ENCODE measurements at regions not wholly inside any gene's neighbourhood (a gene's known extent, or its start where the extent isn't known, plus 50 kb on each side); places are given as distances from the start of the nearest gene placed in this dataset.

DNA sequence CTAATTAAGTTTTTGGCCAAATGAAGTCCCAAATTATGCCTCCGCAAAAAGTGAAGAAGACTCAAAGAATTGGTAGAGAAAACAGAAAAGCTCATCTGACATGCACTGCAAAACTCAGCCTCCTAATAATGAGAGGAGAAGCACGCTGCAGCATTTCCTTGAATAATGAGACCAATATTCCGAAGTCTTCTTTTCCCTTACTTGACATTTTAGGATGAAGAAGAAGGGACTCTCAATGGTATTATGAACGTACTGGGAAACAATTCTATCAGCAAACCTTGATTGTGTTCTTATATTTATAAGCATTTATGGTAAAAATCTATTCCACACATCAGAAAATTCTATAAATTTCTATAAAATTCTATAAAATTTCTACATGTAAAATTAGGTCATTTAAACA, 733.9 kb upstream of the ACVR2A start:
- Histone ChIP-seq H3K4me1 (ENCODE audit: control insufficient read depth in 1 of 2, insufficient read depth in 2 of 2, low read length in 2 of 2) (no peaks in the 10 kb centered on the region), H3K4me3 (ENCODE audit: low read length in 2 of 2) (no peak overlapping the region), H3K27me3 (ENCODE audit: control insufficient read depth in 1 of 2, insufficient read depth in 2 of 2, low read length in 1 of 2) (no peaks in the 10 kb centered on the region), H3K27ac (ENCODE audit: low read depth in 1 of 2, low read length in 2 of 2) (no peak overlapping the region), H3K9me3 (ENCODE audit: control insufficient read depth, low read length) (no peaks in the 10 kb centered on the region), H3K36me3 (ENCODE audit: control insufficient read depth in 1 of 2, insufficient read depth in 2 of 2, low read length in 1 of 2) (no peaks in the 10 kb centered on the region)
- intact Hi-C loops (cut with DNase I), result no loop called here
- WGBS, 2 donors, result 70 to 87% methylated on average over 4 of the region's 4 CpGs
- DNase-seq (no peak), ATAC-seq (ENCODE audit: low FRiP score) (no peak)

DNA sequence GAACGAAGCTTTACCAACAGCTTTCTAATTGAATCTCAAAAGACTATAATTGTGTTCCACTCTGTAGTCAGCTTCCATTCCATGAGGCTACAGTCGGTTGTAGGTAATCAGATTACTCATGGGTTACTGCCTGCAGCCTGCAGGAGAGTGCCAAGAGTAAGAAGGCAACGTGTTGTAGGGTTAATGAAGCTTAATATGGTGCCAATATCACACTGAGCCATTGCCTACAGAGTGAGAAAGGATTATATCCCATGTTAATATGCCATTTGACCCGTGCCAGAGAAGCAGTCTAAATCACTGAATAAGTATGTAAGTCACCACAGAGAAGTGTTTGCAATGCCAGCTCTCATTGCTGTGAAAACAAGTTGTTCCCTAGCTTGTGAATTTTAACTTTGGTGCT, 734.5 kb upstream of the ACVR2A start:
- no peak overlapping the region for H3K27ac ChIP-seq (ENCODE audit: low read depth in 1 of 2, low read length in 2 of 2)
- no peaks in the 10 kb centered on the region for H3K36me3 ChIP-seq (ENCODE audit: control insufficient read depth in 1 of 2, insufficient read depth in 2 of 2, low read length in 1 of 2)
- intact Hi-C loops (cut with DNase I), result no loop called here
- no peaks in the 10 kb centered on the region for H3K4me1 ChIP-seq (ENCODE audit: control insufficient read depth in 1 of 2, insufficient read depth in 2 of 2, low read length in 2 of 2)
- no peaks in the 10 kb centered on the region for H3K9me3 ChIP-seq (ENCODE audit: control insufficient read depth, low read length)
- WGBS, 2 donors, result 25 to 31% methylated on average over 4 of the region's 4 CpGs
- no peak for ATAC-seq (ENCODE audit: low FRiP score)
- H3K4me3 ChIP-seq (ENCODE audit: low read length in 2 of 2), result no peak overlapping the region
- H3K27me3 ChIP-seq (ENCODE audit: control insufficient read depth in 1 of 2, insufficient read depth in 2 of 2, low read length in 1 of 2), result no peaks in the 10 kb centered on the region
- DNase-seq, result no peak

DNA sequence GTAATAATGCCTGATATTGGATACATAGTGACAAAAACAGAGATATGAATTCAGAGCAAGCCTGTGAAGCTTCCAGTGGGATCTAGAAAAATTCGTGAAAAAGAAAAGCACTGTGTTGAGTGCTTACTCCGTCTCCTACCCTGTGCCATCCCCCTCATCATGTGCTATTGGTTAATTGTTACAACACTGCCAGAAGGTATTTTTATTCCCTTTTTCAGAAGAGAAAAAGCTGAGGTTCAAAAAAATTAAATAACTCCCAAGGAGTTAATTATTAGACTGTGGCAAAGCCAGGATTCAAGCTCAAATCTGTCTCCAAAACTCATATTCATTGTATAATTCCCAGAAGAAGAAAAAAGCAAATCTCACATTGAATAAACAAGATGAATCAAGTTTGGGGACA, 735.5 kb upstream of the ACVR2A start:
- 71 to 76% methylated on average over 2 of the region's 2 CpGs for WGBS, 2 donors
- Histone ChIP-seq H3K36me3 (ENCODE audit: control insufficient read depth in 1 of 2, insufficient read depth in 2 of 2, low read length in 1 of 2) (no peaks in the 10 kb centered on the region), H3K4me3 (ENCODE audit: low read length in 2 of 2) (no peak overlapping the region), H3K27me3 (ENCODE audit: control insufficient read depth in 1 of 2, insufficient read depth in 2 of 2, low read length in 1 of 2) (no peaks in the 10 kb centered on the region), H3K4me1 (ENCODE audit: control insufficient read depth in 1 of 2, insufficient read depth in 2 of 2, low read length in 2 of 2) (no peaks in the 10 kb centered on the region), H3K9me3 (ENCODE audit: control insufficient read depth, low read length) (no peaks in the 10 kb centered on the region), H3K27ac (ENCODE audit: low read depth in 1 of 2, low read length in 2 of 2) (no peak overlapping the region)
- intact Hi-C loops (cut with DNase I), result no loop called here
- no peak for DNase-seq
- no peak for ATAC-seq (ENCODE audit: low FRiP score)

DNA sequence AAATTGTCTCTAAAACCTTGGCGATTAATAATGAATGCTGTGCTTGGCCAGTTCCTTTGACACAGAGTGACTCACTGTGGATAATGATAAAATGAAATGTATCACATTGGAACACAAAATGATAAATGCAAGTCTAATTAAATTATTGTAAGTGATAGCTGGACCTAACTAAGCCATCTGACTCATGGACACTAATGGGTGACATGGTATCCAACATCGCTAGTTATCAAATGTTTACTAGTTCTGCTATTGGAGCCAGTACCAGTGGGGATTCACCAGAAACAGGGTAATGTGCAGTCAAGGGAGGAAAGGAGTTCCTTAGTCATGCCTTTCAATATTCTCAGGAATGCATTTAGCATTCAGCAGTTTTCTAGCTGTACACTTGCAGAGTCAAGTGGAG, 736.3 kb upstream of the ACVR2A start:
- 93 to 96% methylated on average over 2 of the region's 2 CpGs for WGBS, 2 donors
- no peak for DNase-seq
- H3K36me3 ChIP-seq (ENCODE audit: control insufficient read depth in 1 of 2, insufficient read depth in 2 of 2, low read length in 1 of 2), result no peaks in the 10 kb centered on the region
- no peaks in the 10 kb centered on the region for H3K9me3 ChIP-seq (ENCODE audit: control insufficient read depth, low read length)
- H3K4me3 ChIP-seq (ENCODE audit: low read length in 2 of 2), result no peak overlapping the region
- intact Hi-C loops (cut with DNase I), result no loop called here
- no peak overlapping the region for H3K27ac ChIP-seq (ENCODE audit: low read depth in 1 of 2, low read length in 2 of 2)
- peak; percentile 73 for ATAC-seq (ENCODE audit: low FRiP score)
- H3K27me3 ChIP-seq (ENCODE audit: control insufficient read depth in 1 of 2, insufficient read depth in 2 of 2, low read length in 1 of 2), result no peaks in the 10 kb centered on the region
- H3K4me1 ChIP-seq (ENCODE audit: control insufficient read depth in 1 of 2, insufficient read depth in 2 of 2, low read length in 2 of 2), result no peaks in the 10 kb centered on the region

DNA sequence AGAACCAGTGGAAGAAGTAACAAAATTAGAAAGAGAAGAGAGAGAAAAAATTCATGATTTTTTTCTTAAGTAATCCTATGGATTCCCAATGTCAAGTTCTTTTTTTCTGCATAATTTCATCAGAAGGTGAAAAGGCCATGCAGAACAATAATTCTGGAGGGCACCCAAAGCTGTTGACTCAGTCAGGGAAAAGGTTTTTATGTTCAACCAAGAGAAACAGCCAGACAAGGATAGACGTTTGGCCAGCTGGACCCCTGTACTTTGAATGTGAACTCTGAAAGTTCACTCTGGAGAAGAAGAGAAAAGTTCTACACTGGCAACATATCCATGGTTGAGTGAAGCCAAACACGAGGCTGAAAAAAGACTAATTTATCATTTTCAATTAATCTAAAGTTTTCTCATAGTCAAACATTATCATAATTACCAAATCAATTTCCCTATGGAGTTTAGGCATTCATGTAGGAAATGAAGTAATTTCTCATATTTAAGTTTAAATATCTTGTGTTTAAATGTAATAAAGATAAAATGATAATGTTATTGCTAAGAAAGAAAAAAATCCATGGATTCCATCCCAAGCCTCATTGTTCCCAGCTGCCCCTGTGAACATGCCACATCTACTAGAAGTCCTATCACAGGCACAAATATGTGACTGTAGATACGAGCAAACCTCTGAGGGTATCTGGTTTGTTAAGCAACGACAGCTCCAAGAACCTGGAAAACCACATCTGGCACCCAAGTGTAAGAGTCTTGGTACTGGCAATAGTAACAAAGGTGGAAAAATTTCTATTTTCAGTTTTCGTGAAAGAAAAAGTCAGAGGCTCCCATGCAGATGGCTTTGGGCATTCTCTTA, 742.7 kb upstream of the ACVR2A start:
- no peaks in the 10 kb centered on the region for H3K36me3 ChIP-seq (ENCODE audit: control insufficient read depth in 1 of 2, insufficient read depth in 2 of 2, low read length in 1 of 2)
- WGBS, 2 donors, result 52 to 55% methylated on average over 5 of the region's 5 CpGs
- no peaks in the 10 kb centered on the region for H3K4me1 ChIP-seq (ENCODE audit: control insufficient read depth in 1 of 2, insufficient read depth in 2 of 2, low read length in 2 of 2)
- no peaks in the 10 kb centered on the region for H3K27me3 ChIP-seq (ENCODE audit: control insufficient read depth in 1 of 2, insufficient read depth in 2 of 2, low read length in 1 of 2)
- intact Hi-C loops (cut with DNase I), result no loop called here
- DNase-seq, result no peak
- ATAC-seq (ENCODE audit: low FRiP score), result no peak
- H3K27ac ChIP-seq (ENCODE audit: low read depth in 1 of 2, low read length in 2 of 2), result no peak overlapping the region
- no peaks in the 10 kb centered on the region for H3K9me3 ChIP-seq (ENCODE audit: control insufficient read depth, low read length)
- no peak overlapping the region for H3K4me3 ChIP-seq (ENCODE audit: low read length in 2 of 2)

DNA sequence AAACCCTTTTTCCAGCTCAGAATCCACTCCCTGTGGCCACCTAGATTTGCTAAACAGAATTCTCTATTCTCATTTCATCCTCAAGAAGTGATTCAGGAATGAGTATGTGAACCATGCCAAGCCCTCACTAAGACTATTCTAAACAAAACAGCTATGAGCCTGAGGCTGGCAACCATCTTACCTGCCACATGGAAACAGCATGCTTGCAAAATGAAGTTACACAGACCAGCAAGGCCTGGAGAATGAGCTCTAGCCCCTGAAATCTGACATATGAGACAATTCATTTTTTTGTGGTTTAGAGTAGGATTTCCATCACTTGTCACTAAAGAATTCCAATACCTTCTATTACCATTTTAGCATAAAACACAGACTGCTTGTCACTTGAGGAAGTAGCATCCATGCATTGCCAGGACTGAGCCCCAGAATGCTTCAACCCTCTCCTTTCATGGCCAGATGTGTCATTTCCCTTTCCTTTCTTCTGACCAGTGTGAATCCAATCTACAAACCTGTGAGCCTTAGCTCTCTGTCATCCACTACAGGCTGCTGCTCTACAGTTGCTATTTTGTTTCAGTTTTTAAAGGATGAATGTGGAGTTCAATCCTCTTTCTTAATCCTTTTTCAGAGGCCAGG, 744.3 kb upstream of the ACVR2A start:
- ATAC-seq (ENCODE audit: low FRiP score) (no peak), DNase-seq (no peak)

DNA sequence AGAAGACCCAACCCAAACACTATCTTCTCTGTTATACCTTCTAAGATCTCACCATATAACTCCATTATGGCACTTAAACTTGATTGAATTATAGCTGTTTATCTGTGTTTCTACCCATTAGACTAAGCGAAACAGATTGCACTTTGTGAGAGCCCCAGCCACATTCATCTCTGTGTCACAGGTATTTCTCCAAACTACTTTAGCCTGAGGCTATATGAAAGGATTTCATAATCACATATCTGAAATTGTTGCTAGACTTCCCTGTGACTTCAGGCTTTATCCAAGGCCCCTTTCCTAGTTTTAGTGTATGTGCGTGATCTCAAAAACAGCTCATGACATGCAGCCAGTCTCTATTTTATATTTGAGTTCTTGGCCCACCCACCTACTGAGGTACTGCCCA, 745.0 kb upstream of the ACVR2A start:
- no peaks in the 10 kb centered on the region for H3K4me1 ChIP-seq (ENCODE audit: control insufficient read depth in 1 of 2, insufficient read depth in 2 of 2, low read length in 2 of 2)
- DNase-seq (no peak), ATAC-seq (ENCODE audit: low FRiP score) (no peak)
- no peaks in the 10 kb centered on the region for H3K9me3 ChIP-seq (ENCODE audit: control insufficient read depth, low read length)
- 91 to 92% methylated on average over 2 of the region's 2 CpGs for WGBS, 2 donors
- no peak overlapping the region for H3K27ac ChIP-seq (ENCODE audit: low read depth in 1 of 2, low read length in 2 of 2)
- intact Hi-C loops (cut with DNase I), result no loop called here
- no peak overlapping the region for H3K4me3 ChIP-seq (ENCODE audit: low read length in 2 of 2)
- no peaks in the 10 kb centered on the region for H3K27me3 ChIP-seq (ENCODE audit: control insufficient read depth in 1 of 2, insufficient read depth in 2 of 2, low read length in 1 of 2)
- no peaks in the 10 kb centered on the region for H3K36me3 ChIP-seq (ENCODE audit: control insufficient read depth in 1 of 2, insufficient read depth in 2 of 2, low read length in 1 of 2)

More for the DNA sequence above, 744.3 kb upstream of the ACVR2A start:
- intact Hi-C loops (cut with DNase I), result no loop called here
- H3K9me3 ChIP-seq (ENCODE audit: control insufficient read depth, low read length), result no peaks in the 10 kb centered on the region
- H3K27ac ChIP-seq (ENCODE audit: low read depth in 1 of 2, low read length in 2 of 2), result no peak overlapping the region
- H3K36me3 ChIP-seq (ENCODE audit: control insufficient read depth in 1 of 2, insufficient read depth in 2 of 2, low read length in 1 of 2), result no peaks in the 10 kb centered on the region
- no peaks in the 10 kb centered on the region for H3K4me1 ChIP-seq (ENCODE audit: control insufficient read depth in 1 of 2, insufficient read depth in 2 of 2, low read length in 2 of 2)
- H3K4me3 ChIP-seq (ENCODE audit: low read length in 2 of 2), result no peak overlapping the region
- no peaks in the 10 kb centered on the region for H3K27me3 ChIP-seq (ENCODE audit: control insufficient read depth in 1 of 2, insufficient read depth in 2 of 2, low read length in 1 of 2)

DNA sequence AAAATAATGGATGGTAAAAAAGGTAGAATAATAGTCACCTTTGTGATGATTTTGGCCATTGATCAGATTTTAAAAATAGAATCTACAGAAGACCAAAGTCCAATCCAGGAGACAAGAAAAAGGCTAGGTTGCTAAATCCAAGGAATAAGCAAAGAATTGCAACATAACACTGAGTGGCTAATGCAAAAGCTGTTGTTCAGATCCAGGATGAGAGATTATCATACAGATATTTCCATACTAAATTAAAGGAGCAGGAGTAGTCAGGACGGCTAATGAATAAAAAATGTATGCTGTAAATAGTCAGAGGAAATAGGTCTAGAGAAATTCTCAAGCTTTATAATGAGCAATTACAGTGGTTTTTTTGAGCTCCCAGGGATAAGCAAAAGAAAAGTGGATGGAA, 745.9 kb upstream of the ACVR2A start:
- DNase-seq (no peak), ATAC-seq (ENCODE audit: low FRiP score) (no peak)
- H3K9me3 ChIP-seq (ENCODE audit: control insufficient read depth, low read length), result no peaks in the 10 kb centered on the region
- no peaks in the 10 kb centered on the region for H3K27me3 ChIP-seq (ENCODE audit: control insufficient read depth in 1 of 2, insufficient read depth in 2 of 2, low read length in 1 of 2)
- no peak overlapping the region for H3K4me3 ChIP-seq (ENCODE audit: low read length in 2 of 2)
- WGBS, 2 donors, result 72 to 76% methylated on average over 1 of the region's 1 CpG
- no peaks in the 10 kb centered on the region for H3K36me3 ChIP-seq (ENCODE audit: control insufficient read depth in 1 of 2, insufficient read depth in 2 of 2, low read length in 1 of 2)
- no peaks in the 10 kb centered on the region for H3K4me1 ChIP-seq (ENCODE audit: control insufficient read depth in 1 of 2, insufficient read depth in 2 of 2, low read length in 2 of 2)
- no peak overlapping the region for H3K27ac ChIP-seq (ENCODE audit: low read depth in 1 of 2, low read length in 2 of 2)
- intact Hi-C loops (cut with DNase I), result no loop called here

DNA sequence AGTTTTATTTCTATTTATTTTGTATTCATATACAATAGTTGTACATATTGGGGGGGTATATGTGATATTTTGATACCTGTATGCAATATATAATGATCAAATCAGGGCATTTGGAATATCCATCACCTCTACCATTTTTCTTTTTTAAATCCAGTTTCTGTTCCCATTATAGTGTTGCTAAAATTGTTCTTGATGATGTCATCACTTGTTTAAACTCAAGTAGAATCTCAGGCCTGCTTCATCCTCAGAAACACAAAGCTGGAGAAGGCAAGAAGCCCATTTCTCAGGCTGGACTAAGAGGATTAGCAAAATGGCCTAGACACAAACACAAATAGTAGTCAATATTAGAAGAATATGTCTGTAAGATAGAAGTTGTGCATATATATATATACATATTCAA, 747.1 kb upstream of the ACVR2A start:
- intact Hi-C loops (cut with DNase I), result no loop called here
- H3K27ac ChIP-seq (ENCODE audit: low read depth in 1 of 2, low read length in 2 of 2), result no peak overlapping the region

More for the DNA sequence above, 747.1 kb upstream of the ACVR2A start:
- H3K4me3 ChIP-seq (ENCODE audit: low read length in 2 of 2), result no peak overlapping the region
- no peak for ATAC-seq (ENCODE audit: low FRiP score)
- H3K36me3 ChIP-seq (ENCODE audit: control insufficient read depth in 1 of 2, insufficient read depth in 2 of 2, low read length in 1 of 2), result no peaks in the 10 kb centered on the region
- no peaks in the 10 kb centered on the region for H3K4me1 ChIP-seq (ENCODE audit: control insufficient read depth in 1 of 2, insufficient read depth in 2 of 2, low read length in 2 of 2)
- DNase-seq, result no peak
- no peaks in the 10 kb centered on the region for H3K27me3 ChIP-seq (ENCODE audit: control insufficient read depth in 1 of 2, insufficient read depth in 2 of 2, low read length in 1 of 2)
- H3K9me3 ChIP-seq (ENCODE audit: control insufficient read depth, low read length), result no peaks in the 10 kb centered on the region
